Sigmoid colon (tissue), 4 donors: ENCODE measurements at regions not wholly inside any gene's neighbourhood (a gene's known extent, or its start where the extent isn't known, plus 50 kb on each side); places are given as distances from the start of the nearest gene placed in this dataset.

Experiments
- EP300 ChIP-seq, 4 donors: sonication (generic); formaldehyde crosslinking; IDR thresholded peaks; one replicate each; pipeline ENCODE4 v1.6.1; 2017; ENCODE audit warnings: antibody characterized with exemption in 4 of 4
- POLR2A ChIP-seq, 2 donors: fragments of 450-650 bp; IDR thresholded peaks; one replicate each; pipeline ENCODE4 v1.6.1; 2016; ENCODE audit warnings: antibody characterized with exemption in 2 of 2, mild to moderate bottlenecking in 2 of 2, moderate library complexity in 2 of 2
- POLR2AphosphoS5 ChIP-seq, 4 donors: sonication (generic); formaldehyde crosslinking; IDR thresholded peaks; one replicate each; pipeline ENCODE4 v1.6.1; 2017; ENCODE audit warnings: antibody characterized with exemption in 4 of 4
- TF ChIP-seq, protein P1 (sequence below), 4 experiments: fragments of 450-650 bp in 3 of 4; fragments of 200-600 bp in 1 of 4; IDR thresholded peaks; one replicate each; pipeline ENCODE4 v1.5.1; 2016 to 2019; ENCODE audit warnings: antibody characterized with exemption in 4 of 4, mild to moderate bottlenecking in 3 of 4, moderate library complexity in 2 of 4

DNA sequence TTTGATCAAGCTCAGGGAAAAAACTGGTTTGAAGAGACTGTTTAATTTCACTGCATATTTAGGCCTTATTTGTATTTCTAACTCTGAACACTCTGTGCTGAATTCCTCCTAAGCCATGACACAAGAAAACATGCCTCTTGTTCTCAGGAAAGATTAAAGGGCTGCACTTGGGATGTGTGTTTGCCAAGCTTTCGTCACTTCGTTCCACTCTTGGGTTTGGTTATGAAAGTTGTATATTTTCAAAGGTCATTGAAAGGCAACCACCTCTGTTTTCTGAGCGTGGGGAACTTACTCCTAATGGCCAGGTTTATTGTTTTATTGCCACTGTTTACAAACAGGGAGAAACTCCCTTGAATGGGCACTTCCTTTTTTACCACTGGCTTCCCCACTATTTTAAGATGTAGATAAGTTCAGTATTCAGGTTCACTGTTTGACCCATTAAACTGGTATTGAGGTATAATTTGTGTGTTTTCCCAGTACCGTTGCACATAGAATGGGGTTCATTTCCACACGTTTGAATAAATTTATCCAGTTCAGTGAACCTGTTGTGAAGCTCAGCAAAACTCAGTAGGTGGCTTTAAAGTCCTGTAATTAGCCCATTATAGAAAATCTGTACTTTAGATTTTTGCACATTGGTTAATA is 65.3 kb downstream of the NKX2-1 start:
- TF ChIP-seq, protein P1, sequence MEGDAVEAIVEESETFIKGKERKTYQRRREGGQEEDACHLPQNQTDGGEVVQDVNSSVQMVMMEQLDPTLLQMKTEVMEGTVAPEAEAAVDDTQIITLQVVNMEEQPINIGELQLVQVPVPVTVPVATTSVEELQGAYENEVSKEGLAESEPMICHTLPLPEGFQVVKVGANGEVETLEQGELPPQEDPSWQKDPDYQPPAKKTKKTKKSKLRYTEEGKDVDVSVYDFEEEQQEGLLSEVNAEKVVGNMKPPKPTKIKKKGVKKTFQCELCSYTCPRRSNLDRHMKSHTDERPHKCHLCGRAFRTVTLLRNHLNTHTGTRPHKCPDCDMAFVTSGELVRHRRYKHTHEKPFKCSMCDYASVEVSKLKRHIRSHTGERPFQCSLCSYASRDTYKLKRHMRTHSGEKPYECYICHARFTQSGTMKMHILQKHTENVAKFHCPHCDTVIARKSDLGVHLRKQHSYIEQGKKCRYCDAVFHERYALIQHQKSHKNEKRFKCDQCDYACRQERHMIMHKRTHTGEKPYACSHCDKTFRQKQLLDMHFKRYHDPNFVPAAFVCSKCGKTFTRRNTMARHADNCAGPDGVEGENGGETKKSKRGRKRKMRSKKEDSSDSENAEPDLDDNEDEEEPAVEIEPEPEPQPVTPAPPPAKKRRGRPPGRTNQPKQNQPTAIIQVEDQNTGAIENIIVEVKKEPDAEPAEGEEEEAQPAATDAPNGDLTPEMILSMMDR (IDR thresholded peaks at IDR 0.05): no peak
- TF ChIP-seq EP300 (IDR thresholded peaks at IDR 0.05) (no peak), POLR2A (IDR thresholded peaks at IDR 0.05) (no peak), POLR2AphosphoS5 (IDR thresholded peaks at IDR 0.05) (no peak)
